ENCODE measurements at regions not wholly inside any gene's neighbourhood (a gene's known extent, or its start where the extent isn't known, plus 50 kb on each side); places are given as distances from the start of the nearest gene placed in this dataset.

GRCh38 chr5:89711526-89711925 lies 698.0 kb downstream of the CETN3 start:
- TF ChIP-seq POLR2A (IDR thresholded peaks at IDR 0.05; ENCODE audit: low read depth, low read length) (no peak), CTCF (conservative IDR thresholded peaks at IDR 0.05; ENCODE audit: low read depth, low read length) (no peak), USF2 (IDR thresholded peaks at IDR 0.05; ENCODE audit: low read depth, low read length) (no peak), SMC3 (IDR thresholded peaks at IDR 0.05; ENCODE audit: low read depth, low read length) (no peak), CHD1 (IDR thresholded peaks at IDR 0.05; ENCODE audit: low read depth, low read length) (no peak), NFE2L2 (IDR thresholded peaks at IDR 0.05; ENCODE audit: low read depth, low read length) (no peak), CEBPB (IDR thresholded peaks at IDR 0.05; ENCODE audit: low read depth, low read length) (no peak), MAFK (IDR thresholded peaks at IDR 0.05; ENCODE audit: low read depth, low read length) (no peak), RCOR1 (IDR thresholded peaks at IDR 0.05; ENCODE audit: insufficient replicate concordance, low read length) (no peak), FOS (IDR thresholded peaks at IDR 0.05; ENCODE audit: low read depth, low read length) (no peak), MAZ (IDR thresholded peaks at IDR 0.05; ENCODE audit: borderline replicate concordance, low read depth, low read length) (no peak), RAD21 (IDR thresholded peaks at IDR 0.05; ENCODE audit: low read length) (no peak)
